Vagina (tissue), 2 donors: ENCODE measurements at regions not wholly inside any gene's neighbourhood (a gene's known extent, or its start where the extent isn't known, plus 50 kb on each side); places are given as distances from the start of the nearest gene placed in this dataset.
"Not testable (repeated sequence)": the region's sequence is repeated elsewhere in the genome, so short reads cannot be mapped to it uniquely, and the experiment has no call there.

Experiments
- DNase-seq, 2 donors: peaks; one replicate each; pipeline ENCODE4 v3.0.0-alpha.2; 2017; ENCODE audit errors: extremely low spot score in 2 of 2
- H3K27ac ChIP-seq: fragments of 200-600 bp; sonication (generic); one replicate; pipeline ENCODE4 v1.5.1; 2019
- H3K27me3 ChIP-seq: fragments of 200-600 bp; sonication (generic); one replicate; pipeline ENCODE4 v1.5.1; 2019
- H3K36me3 ChIP-seq, 2 donors: fragments of 200-600 bp; sonication (generic); one replicate each; pipeline ENCODE4 v1.5.1; 2017 to 2019
- H3K4me1 ChIP-seq: fragments of 200-600 bp; sonication (generic); one replicate; pipeline ENCODE4 v1.5.1; 2019
- H3K4me3 ChIP-seq, 2 donors: fragments of 200-600 bp; sonication (generic); 1 replicate in 1 of 2; 2 replicates in 1 of 2; pipeline ENCODE4 v1.5.1; 2016 to 2019
- H3K9me3 ChIP-seq: fragments of 200-600 bp; sonication (generic); one replicate; pipeline ENCODE4 v1.5.1; 2019
- POLR2A ChIP-seq, 2 donors: fragments of 450-650 bp; IDR thresholded peaks; one replicate each; pipeline ENCODE4 v1.6.1; 2017; ENCODE audit warnings: antibody characterized with exemption in 2 of 2, mild to moderate bottlenecking in 2 of 2, moderate library complexity in 2 of 2
- POLR2AphosphoS5 ChIP-seq, 2 donors: sonication (generic); formaldehyde crosslinking; IDR thresholded peaks; one replicate each; pipeline ENCODE4 v1.9.0; 2017; ENCODE audit warnings: antibody characterized with exemption in 2 of 2, mild to moderate bottlenecking in 2 of 2, low read depth in 1 of 2; ENCODE audit not compliant: insufficient read depth in 1 of 2
- intact Hi-C: fragments of 100-400 bp; cut with DNase I; formaldehyde crosslinking; loops from one replicate; pipeline ENCODE4 v1.15.1; 2023
- TF ChIP-seq, protein P1 (sequence below), 3 experiments: fragments of 450-650 bp in 2 of 3; fragments of 200-600 bp in 1 of 3; sonication (generic) in 1 of 3; IDR thresholded peaks; one replicate each; pipeline ENCODE4 v1.5.1; 2017 to 2019; ENCODE audit warnings: antibody characterized with exemption in 3 of 3, mild to moderate bottlenecking in 2 of 3, moderate library complexity in 2 of 3

- no peaks in the 10 kb centered on the region for H3K4me1 ChIP-seq
- no peak for DNase-seq
- no peaks in the 10 kb centered on the region for H3K27me3 ChIP-seq
- H3K9me3 ChIP-seq: no peaks in the 10 kb centered on the region
- TF ChIP-seq, protein P1, sequence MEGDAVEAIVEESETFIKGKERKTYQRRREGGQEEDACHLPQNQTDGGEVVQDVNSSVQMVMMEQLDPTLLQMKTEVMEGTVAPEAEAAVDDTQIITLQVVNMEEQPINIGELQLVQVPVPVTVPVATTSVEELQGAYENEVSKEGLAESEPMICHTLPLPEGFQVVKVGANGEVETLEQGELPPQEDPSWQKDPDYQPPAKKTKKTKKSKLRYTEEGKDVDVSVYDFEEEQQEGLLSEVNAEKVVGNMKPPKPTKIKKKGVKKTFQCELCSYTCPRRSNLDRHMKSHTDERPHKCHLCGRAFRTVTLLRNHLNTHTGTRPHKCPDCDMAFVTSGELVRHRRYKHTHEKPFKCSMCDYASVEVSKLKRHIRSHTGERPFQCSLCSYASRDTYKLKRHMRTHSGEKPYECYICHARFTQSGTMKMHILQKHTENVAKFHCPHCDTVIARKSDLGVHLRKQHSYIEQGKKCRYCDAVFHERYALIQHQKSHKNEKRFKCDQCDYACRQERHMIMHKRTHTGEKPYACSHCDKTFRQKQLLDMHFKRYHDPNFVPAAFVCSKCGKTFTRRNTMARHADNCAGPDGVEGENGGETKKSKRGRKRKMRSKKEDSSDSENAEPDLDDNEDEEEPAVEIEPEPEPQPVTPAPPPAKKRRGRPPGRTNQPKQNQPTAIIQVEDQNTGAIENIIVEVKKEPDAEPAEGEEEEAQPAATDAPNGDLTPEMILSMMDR (IDR thresholded peaks at IDR 0.05): peak in 2 of 3 experiments; percentile 40 to 44
- TF ChIP-seq POLR2A (IDR thresholded peaks at IDR 0.05) (no peak), POLR2AphosphoS5 (IDR thresholded peaks at IDR 0.05; ENCODE audit: insufficient read depth in 1 of 2, low read depth in 1 of 2) (no peak)
- H3K27ac ChIP-seq: no peak overlapping the region
- H3K4me3 ChIP-seq: no peak overlapping the region
- intact Hi-C loops: no loop called here
- no peaks in the 10 kb centered on the region for H3K36me3 ChIP-seq
Observed at GRCh38 chr19:34041925-34042521, 130.3 kb upstream of the LSM14A start.

DNA sequence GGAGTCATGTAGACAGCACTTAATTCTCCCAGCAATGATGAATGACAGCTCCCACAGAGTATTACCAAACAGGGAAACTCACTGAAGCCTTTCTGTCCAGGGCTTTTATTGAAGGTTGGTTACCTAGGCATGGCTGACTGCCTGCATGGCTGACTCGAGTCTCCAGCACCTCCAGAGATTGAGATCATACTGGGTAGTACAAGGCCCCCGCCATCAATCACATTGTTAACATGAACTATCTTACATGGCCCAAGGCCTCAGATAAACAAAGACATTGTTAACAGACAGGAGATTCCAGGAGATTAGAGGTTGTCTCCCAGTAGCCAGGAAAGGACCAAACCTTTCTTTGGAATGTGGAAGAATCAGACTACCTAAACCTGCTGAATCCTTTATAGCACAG lies 128.3 kb upstream of the LSM14A start:
- no peak overlapping the region for H3K4me3 ChIP-seq
- no peak overlapping the region for H3K27ac ChIP-seq
- no peaks in the 10 kb centered on the region for H3K36me3 ChIP-seq
- intact Hi-C loops: no loop called here
- TF ChIP-seq POLR2AphosphoS5 (IDR thresholded peaks at IDR 0.05; ENCODE audit: insufficient read depth in 1 of 2, low read depth in 1 of 2) (no peak), POLR2A (IDR thresholded peaks at IDR 0.05) (no peak)
- TF ChIP-seq, protein P1 (IDR thresholded peaks at IDR 0.05): no peak
- no peaks in the 10 kb centered on the region for H3K27me3 ChIP-seq
- no peaks in the 10 kb centered on the region for H3K4me1 ChIP-seq
- no peak for DNase-seq
- no peaks in the 10 kb centered on the region for H3K9me3 ChIP-seq

DNA sequence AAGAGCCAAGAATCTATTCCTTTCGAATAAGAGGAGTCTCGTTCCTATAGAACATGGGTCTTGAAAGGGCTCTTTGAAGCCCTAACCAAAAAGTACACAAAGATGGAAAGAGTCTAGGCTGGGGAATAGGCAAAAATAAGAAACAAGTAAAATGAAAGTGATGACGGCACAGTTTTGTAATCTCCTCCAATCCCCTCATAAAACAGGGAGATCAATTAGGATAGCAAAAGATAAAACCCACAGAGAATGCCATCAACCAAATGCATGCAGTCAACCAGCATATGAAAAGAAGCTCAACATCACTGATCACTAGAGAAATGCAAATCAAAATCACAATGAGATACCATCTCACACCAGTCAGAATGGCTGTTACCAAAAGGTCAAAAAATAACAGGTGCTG lies 122.4 kb upstream of the LSM14A start:
- DNase-seq: no peak
- Histone ChIP-seq H3K36me3 (no peaks in the 10 kb centered on the region), H3K27ac (no peak overlapping the region), H3K4me1 (no peaks in the 10 kb centered on the region), H3K27me3 (no peaks in the 10 kb centered on the region), H3K9me3 (no peaks in the 10 kb centered on the region), H3K4me3 (no peak overlapping the region)
- intact Hi-C loops: no loop called here
- no peak for TF ChIP-seq POLR2A (IDR thresholded peaks at IDR 0.05)
- no peak for TF ChIP-seq POLR2AphosphoS5 (IDR thresholded peaks at IDR 0.05; ENCODE audit: insufficient read depth in 1 of 2, low read depth in 1 of 2)
- TF ChIP-seq, protein P1 (IDR thresholded peaks at IDR 0.05): no peak

DNA sequence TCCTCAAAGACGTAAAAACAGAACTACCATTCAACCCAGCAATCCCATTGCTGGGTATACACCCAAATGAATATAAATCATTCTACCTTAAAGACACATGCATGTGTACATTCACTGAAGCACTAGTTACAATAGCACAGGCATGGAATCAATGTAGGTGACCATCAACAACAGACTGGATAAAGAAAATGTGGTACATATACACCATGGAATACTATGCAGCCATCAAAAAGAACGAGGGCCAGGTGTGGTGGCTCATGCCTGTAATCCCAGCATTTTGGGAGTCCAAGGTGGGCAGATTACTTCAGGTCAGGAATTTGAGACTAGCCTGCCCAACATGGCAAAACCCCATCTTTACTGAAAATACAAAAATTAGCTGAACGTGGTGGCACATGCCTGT lies 121.9 kb upstream of the LSM14A start:
- H3K4me3 ChIP-seq, H3K27ac ChIP-seq, H3K36me3 ChIP-seq, intact Hi-C loops, H3K27me3 ChIP-seq, H3K4me1 ChIP-seq, H3K9me3 ChIP-seq, DNase-seq: not testable (repeated sequence)

DNA sequence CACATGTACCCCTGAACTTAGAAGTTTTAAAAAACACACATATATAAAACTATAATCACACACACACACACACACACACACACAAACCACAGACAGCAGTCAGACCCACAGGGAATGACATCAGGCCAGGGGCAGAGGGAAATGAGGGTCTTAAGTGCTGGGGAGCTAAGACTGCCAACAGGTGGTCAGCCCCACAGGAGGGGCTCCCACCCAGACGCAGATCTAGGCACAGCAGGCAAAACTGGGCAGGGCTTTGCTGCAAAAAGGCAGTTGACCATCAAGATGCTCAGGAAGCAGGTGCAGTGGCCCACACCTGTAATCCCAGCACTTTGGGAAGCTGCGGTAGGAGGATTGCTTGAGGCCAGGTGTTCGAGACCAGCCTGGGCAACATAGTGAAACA lies 121.0 kb upstream of the LSM14A start:
- intact Hi-C loops: no loop called here
- no peaks in the 10 kb centered on the region for H3K4me1 ChIP-seq
- no peaks in the 10 kb centered on the region for H3K36me3 ChIP-seq
- H3K27me3 ChIP-seq: no peaks in the 10 kb centered on the region
- no peak overlapping the region for H3K4me3 ChIP-seq
- H3K27ac ChIP-seq: no peak overlapping the region
- no peak for DNase-seq
- H3K9me3 ChIP-seq: no peaks in the 10 kb centered on the region
- TF ChIP-seq POLR2A (IDR thresholded peaks at IDR 0.05) (no peak), POLR2AphosphoS5 (IDR thresholded peaks at IDR 0.05; ENCODE audit: insufficient read depth in 1 of 2, low read depth in 1 of 2) (no peak)
- TF ChIP-seq, protein P1 (IDR thresholded peaks at IDR 0.05): no peak
